Heart right ventricle (tissue), 16 donors: ENCODE measurements at regions not wholly inside any gene's neighbourhood (a gene's known extent, or its start where the extent isn't known, plus 50 kb on each side); places are given as distances from the start of the nearest gene placed in this dataset.

Experiments used
- ATAC-seq, 8 donors: fragments of 200-7000 bp; cut with Tn5 transposase; one replicate each; pipeline ENCODE4 v1.9.1; 2020; ENCODE audit warnings: mild to moderate bottlenecking in 8 of 8, moderate library complexity in 8 of 8, moderate number of reproducible peaks in 1 of 8
- DNase-seq, 2 donors: peaks; one replicate each; pipeline ENCODE4 v3.0.0-alpha.2; 2020
- H3K27ac ChIP-seq, 10 donors: fragments of 200-600 bp; sonication (generic) in 2 of 10; one replicate each; pipeline versions ENCODE4 v1.5.0 to v1.8.0; 2020 to 2022; ENCODE audit warnings: mild to moderate bottlenecking in 3 of 10
- H3K27me3 ChIP-seq, 7 donors: fragments of 200-600 bp; one replicate each; pipeline ENCODE4 v1.8.0; 2021 to 2022; ENCODE audit warnings: mild to moderate bottlenecking in 2 of 7
- H3K36me3 ChIP-seq, 9 donors: fragments of 200-600 bp; sonication (generic) in 1 of 9; one replicate each; pipeline versions ENCODE4 v1.5.0 to v1.8.0; 2020 to 2022; ENCODE audit warnings: mild to moderate bottlenecking in 2 of 9
- H3K4me1 ChIP-seq, 9 donors: fragments of 200-600 bp; sonication (generic) in 1 of 9; one replicate each; pipeline versions ENCODE4 v1.5.0 to v1.8.0; 2020 to 2022; ENCODE audit warnings: mild to moderate bottlenecking in 4 of 9
- H3K4me3 ChIP-seq, 10 donors: fragments of 200-600 bp; sonication (generic) in 2 of 10; one replicate each; pipeline versions ENCODE4 v1.5.0 to v1.8.0; 2020 to 2022; ENCODE audit warnings: mild to moderate bottlenecking in 7 of 10, moderate library complexity in 2 of 10
- H3K9me3 ChIP-seq, 11 donors: fragments of 200-600 bp in 10 of 11; sonication (generic) in 2 of 11; one replicate each; pipeline versions ENCODE4 v1.5.0 to v1.8.0; 2013 to 2022; ENCODE audit warnings: mild to moderate bottlenecking in 2 of 11, control low read depth in 1 of 11, moderate library complexity in 1 of 11
- WGBS, 2 donors: extraction: QIAGEN DNeasy Blood & Tissue Kit; methylation state at CpG; one replicate each; pipeline ENCODE4 v1.1.7; 2013; ENCODE audit warnings: inconsistent platforms in 1 of 2; 5-methylcytosine and 5-hydroxymethylcytosine counted together
- intact Hi-C, 10 donors: fragments of 100-400 bp; cut with DNase I; formaldehyde crosslinking; loops; one replicate each; pipeline versions ENCODE4 v1.11.1 to v1.14.2; 2022
- TF ChIP-seq, protein P1 (sequence below), 9 donors: fragments of 200-600 bp; sonication (generic) in 2 of 9; IDR thresholded peaks; one replicate each; pipeline versions ENCODE4 v1.5.0 to v1.8.0; 2021 to 2022; ENCODE audit warnings: antibody characterized with exemption in 9 of 9, mild to moderate bottlenecking in 5 of 9, moderate library complexity in 1 of 9
- donor health status: Arrhythmogenic right ventricular cardiomyopathy.
- donor health status: ischemic (EF 13 %, LVEDD 7.1; RV severe dilation, severe dysfunction).
- donor health status: healthy with polysubstance abuse.
- donor health status: DM: no; HTN: yes; CAD: no.
- donor health status: DM: no; HTN: no; CAD: no.
- donor health status: ischemic (EF 25% LVEDD 6.9; RV normal size, moderate dysfunction).
- donor health status: ischemic (EF 25% LVEDD 5.7; RV mildly dilated, moderate dysfunction).
- donor health status: healthy.
- donor health status: DM: yes; HTN: yes; CAD: no.
- donor health status: Ischemic cardiomyopathy.
- donor health status: ischemic (EF 35%, LVEDD 5.7; RV mildly dilated, moderate dysfunction).
- donor health status: nonischemic (EF 11% LVEDD 7.7; RV severe dilation, severe dysfunction).
- donor health status: DM: yes; HTN: yes; CAD: no.
- donor health status: PGD.
- donor health status: ischemic (EF 29% LVEDD 5.4; RV normal size, mild dysfunction).
- donor health status: nonischemic (EF 23%, LVEDD 6.1; RV moderate dilation, normal function).

DNA sequence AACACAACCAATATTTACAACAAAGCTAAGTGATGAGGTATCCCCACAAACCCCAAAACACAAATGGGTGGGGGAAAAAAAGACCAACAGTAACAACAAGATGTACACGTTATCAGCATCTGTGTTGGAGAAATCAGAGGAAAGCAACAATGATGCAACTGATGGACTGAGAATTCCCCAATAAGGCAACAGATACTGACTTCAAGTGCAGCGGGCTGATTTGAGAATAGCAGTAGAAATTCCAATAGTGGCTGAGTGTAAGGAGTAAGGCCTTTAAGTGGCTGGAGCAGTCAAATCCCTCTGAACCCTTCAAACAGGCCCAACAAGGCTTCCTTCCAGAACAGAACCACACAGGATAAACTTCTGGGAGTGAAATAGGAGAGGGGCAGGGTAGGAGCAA lies 97.6 kb downstream of the TM2D1 start:
- peaks cover 0 to 5% (median 0%) of the 10 kb centered on the region in 11 donors for H3K9me3 ChIP-seq
- H3K4me3 ChIP-seq = no peak overlapping the region
- no peak overlapping the region for H3K27ac ChIP-seq
- peak in 2 of 8 donors; percentile 39 to 49 for ATAC-seq
- intact Hi-C loops = no loop called here
- TF ChIP-seq, protein P1, sequence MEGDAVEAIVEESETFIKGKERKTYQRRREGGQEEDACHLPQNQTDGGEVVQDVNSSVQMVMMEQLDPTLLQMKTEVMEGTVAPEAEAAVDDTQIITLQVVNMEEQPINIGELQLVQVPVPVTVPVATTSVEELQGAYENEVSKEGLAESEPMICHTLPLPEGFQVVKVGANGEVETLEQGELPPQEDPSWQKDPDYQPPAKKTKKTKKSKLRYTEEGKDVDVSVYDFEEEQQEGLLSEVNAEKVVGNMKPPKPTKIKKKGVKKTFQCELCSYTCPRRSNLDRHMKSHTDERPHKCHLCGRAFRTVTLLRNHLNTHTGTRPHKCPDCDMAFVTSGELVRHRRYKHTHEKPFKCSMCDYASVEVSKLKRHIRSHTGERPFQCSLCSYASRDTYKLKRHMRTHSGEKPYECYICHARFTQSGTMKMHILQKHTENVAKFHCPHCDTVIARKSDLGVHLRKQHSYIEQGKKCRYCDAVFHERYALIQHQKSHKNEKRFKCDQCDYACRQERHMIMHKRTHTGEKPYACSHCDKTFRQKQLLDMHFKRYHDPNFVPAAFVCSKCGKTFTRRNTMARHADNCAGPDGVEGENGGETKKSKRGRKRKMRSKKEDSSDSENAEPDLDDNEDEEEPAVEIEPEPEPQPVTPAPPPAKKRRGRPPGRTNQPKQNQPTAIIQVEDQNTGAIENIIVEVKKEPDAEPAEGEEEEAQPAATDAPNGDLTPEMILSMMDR (IDR thresholded peaks at IDR 0.05) = no peak
- no peak for DNase-seq
- peaks cover 0 to 13% (median 0%) of the 10 kb centered on the region in 9 donors for H3K4me1 ChIP-seq
- H3K36me3 ChIP-seq = no peaks in the 10 kb centered on the region
- WGBS, 2 donors = 75 to 86% methylated on average over 2 of the region's 2 CpGs
- H3K27me3 ChIP-seq = no peaks in the 10 kb centered on the region

- peak in 1 of 2 donors; percentile 7 for DNase-seq
- Histone ChIP-seq H3K27me3 (no peaks in the 10 kb centered on the region), H3K27ac (no peak overlapping the region), H3K4me1 (peaks cover 0 to 13% (median 0%) of the 10 kb centered on the region in 9 donors), H3K9me3 (peaks cover 0 to 5% (median 0%) of the 10 kb centered on the region in 11 donors), H3K36me3 (no peaks in the 10 kb centered on the region), H3K4me3 (no peak overlapping the region)
- WGBS, 2 donors = 51 to 64% methylated on average over 2 of the region's 2 CpGs
- TF ChIP-seq, protein P1 (IDR thresholded peaks at IDR 0.05) = no peak
- intact Hi-C loops = no loop called here
- ATAC-seq = peak in 5 of 8 donors; percentile 52 to 81 (median 59)
Observed at GRCh38 chr1:61626816-61627215, 98.1 kb downstream of the TM2D1 start.

- TF ChIP-seq, protein P1 (IDR thresholded peaks at IDR 0.05) = no peak
- no peaks in the 10 kb centered on the region for H3K27me3 ChIP-seq
- DNase-seq (no peak), ATAC-seq (no peak)
- no peak overlapping the region for H3K4me3 ChIP-seq
- peaks cover 0 to 5% (median 0%) of the 10 kb centered on the region in 11 donors for H3K9me3 ChIP-seq
- H3K36me3 ChIP-seq = no peaks in the 10 kb centered on the region
- H3K4me1 ChIP-seq = peaks cover 0 to 13% (median 0%) of the 10 kb centered on the region in 9 donors
- WGBS, 2 donors = 95 to 98% methylated on average over 2 of the region's 2 CpGs
- intact Hi-C loops = no loop called here
- no peak overlapping the region for H3K27ac ChIP-seq
Observed at GRCh38 chr1:61623852-61624251, 101.1 kb downstream of the TM2D1 start.

DNA sequence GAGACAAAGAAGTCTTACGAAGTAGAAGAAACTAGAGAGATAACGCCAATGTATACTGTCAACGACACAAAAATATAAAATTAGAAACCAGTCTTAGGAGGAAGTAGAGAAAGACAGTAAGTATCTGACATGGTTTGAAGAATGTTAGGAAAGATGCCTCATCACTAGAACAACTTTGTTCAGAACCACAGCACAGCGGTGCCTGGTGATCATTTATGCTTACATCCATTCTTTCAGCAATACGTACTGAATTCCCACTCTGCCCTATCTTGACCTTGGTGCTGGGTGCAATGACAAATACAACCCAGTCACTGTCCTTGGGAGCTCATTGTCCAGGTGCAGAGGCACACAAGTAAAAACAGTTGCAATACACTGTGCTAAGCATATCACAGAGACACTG lies 104.4 kb downstream of the TM2D1 start:
- DNase-seq = no peak
- H3K27me3 ChIP-seq = no peaks in the 10 kb centered on the region
- no peak for ATAC-seq

More for the DNA sequence above, 104.4 kb downstream of the TM2D1 start:
- intact Hi-C loops = no loop called here
- H3K4me1 ChIP-seq = no peaks in the 10 kb centered on the region
- no peaks in the 10 kb centered on the region for H3K36me3 ChIP-seq
- TF ChIP-seq, protein P1 (IDR thresholded peaks at IDR 0.05) = no peak
- 49 to 51% methylated on average over 5 of the region's 5 CpGs for WGBS, 2 donors
- H3K9me3 ChIP-seq = no peaks in the 10 kb centered on the region
- no peak overlapping the region for H3K27ac ChIP-seq
- H3K4me3 ChIP-seq = no peak overlapping the region
